ENCODE measurements at regions not wholly inside any gene's neighbourhood (a gene's known extent, or its start where the extent isn't known, plus 50 kb on each side); places are given as distances from the start of the nearest gene placed in this dataset.

DNA sequence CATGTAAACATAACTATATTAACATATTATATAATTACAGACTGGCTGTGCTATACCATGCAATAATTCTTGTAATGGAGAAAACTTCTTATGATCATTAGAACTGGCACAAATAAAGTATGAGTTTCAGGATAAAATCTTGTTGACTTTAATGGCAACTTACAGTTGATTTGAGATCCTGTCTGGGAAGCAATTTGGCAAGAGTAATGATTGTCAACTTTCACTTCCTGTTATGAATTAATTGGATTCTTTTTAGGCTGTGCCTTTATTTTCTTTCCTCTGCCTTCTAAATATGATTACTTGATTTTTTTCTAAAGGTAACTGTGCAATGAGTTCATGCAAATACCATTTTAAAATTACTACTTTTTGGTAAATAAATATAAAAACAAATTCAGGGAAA is 158.1 kb upstream of the B3GAT2 start:
- no peak for DNase-seq (ENCODE audit: low read depth in 3 of 3, low spot score in 2 of 3)

GRCh38 chr6:71119560-71119959 is 162.7 kb upstream of the B3GAT2 start:
- DNase-seq (ENCODE audit: low read depth in 3 of 3, low spot score in 2 of 3) = no peak

DNA sequence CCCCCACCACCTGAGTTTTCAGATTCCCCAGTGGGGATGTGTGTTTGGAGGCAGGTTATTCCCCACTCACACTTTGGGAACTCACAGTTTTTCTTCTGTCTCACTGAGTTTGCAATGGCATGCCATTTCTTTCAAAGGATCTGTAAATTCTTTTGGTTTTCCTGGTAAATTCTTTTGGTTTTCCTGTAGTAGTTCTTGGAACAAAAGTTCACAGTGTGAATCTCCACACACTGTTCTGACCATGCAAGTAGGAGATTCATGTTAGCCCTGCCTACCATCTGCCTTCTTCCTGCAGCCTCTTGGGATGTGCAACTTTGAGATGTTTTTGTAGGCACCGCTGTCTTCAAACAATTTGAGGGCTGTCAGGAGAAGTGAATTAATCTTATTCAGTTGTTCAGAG is 165.6 kb upstream of the OGFRL1 start:
- no peak for DNase-seq (ENCODE audit: low read depth in 3 of 3, low spot score in 2 of 3)

GRCh38 chr6:71124340-71124739 is 164.3 kb upstream of the OGFRL1 start:
- no peak for DNase-seq (ENCODE audit: low read depth in 3 of 3, low spot score in 2 of 3)

DNA sequence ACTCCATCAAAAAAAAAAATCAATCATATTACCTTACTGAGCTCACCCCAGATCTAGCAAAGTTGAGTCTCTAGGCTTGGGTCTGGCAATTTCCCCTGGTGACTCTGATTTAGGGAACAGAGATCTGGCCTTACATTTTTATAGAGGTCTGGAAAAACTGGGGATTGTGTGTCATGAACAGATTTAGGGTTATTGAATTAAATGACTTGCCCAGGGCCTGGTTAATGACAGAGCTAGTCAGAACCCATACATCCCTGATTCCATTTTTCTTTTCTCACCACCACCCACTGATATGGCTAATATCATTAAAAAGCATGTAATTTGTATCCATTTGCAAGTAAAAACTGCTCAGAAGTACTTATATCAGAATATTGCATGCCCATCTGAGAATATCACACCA is 163.4 kb upstream of the OGFRL1 start:
- no peak for DNase-seq (ENCODE audit: low read depth in 3 of 3, low spot score in 2 of 3)

DNA sequence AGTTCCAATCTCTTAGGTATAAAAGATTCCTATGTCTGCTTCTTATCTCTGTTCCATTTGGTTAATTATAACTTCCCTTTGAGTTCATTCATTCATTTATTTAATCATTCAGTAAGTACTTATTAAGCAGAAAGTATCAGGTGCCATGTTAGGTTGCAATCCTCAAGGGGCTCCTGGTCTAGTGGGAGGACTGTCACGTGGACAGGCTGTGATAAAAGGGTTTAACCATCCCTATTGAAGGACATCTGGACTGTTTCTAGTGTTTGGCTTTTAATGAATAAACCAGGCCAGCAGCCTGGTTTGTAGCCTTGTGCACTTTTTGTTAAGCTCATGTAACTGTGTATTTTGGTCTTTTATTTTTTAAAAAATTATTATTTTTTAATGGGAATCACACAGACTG is 162.1 kb upstream of the OGFRL1 start:
- no peak for DNase-seq (ENCODE audit: low read depth in 3 of 3, low spot score in 2 of 3)

DNA sequence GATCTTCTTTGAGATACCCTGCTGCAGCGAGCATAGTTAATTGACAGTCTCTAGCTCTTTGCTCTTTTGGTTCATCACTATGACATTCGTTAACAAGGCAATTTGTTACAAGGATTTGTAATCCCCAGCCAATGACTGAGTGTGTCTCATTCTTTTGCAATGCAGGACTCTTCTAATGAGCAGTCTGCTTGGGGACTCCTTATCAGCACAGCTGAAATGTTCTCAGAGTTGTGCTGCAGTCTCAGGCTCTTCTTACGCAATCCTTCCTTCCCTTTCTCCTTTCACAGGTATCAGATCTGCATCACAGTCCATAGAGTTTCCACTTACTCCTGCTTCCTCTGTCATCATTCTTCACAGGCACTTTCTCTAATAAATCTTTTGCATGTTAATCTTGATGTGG is 161.2 kb upstream of the OGFRL1 start:
- DNase-seq (ENCODE audit: low read depth in 3 of 3, low spot score in 2 of 3) = no peak

DNA sequence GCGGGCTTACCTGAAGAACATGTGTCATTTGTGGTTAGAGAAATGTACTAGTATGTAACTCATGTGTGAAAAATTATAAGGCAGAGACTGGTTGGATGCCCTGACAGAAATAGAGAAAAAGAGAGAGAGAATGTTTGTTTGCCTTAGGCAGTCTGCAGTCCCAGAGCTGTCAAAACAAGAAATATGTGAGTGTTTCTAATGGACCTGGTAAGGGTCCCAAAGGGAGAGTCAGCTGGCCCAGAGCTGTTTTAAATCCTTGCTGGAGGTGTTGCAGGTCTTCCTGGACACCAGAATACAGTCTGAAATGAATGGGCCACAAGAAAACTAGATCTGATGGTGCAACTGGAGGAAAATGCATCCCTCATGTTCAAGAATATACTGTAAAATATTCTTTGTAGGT is 158.3 kb upstream of the OGFRL1 start:
- no peak for DNase-seq (ENCODE audit: low read depth in 3 of 3, low spot score in 2 of 3)

DNA sequence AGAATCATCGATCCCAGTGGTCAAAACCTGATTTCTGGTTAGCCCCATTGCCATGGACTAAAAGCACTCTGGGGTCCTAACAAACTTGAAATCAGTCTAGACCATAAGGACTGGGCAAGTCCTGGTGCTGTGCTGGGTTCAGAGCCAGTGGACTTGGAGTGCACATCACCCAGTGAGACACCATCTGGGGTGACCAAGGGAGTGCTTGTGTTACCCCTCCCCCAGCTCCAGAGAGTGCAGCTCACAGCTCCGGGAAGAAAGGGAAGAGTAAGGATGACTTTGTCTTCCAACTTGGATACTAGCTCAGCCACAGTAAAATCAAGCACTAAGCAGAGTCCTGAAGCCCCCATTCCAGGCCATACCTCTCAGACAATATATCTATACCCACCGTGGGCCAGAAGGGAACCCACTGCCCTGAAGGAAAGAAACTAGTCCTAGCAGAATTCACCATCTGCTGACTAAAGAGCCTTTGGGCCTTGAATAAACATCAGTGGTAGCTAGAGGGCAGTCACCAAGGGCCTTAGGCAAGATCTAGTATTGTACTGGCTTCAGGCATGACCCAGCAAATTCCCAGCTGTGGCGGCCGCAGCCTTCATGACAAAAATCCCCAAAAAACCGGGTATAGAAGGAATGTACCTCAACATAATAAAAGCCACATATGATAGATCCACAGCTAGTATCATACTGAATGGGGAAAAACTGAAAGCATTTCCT is 153.5 kb upstream of the OGFRL1 start:
- no peak for DNase-seq (ENCODE audit: low read depth in 3 of 3, low spot score in 2 of 3)

- no peak for DNase-seq (ENCODE audit: low read depth in 3 of 3, low spot score in 2 of 3)
Observed at GRCh38 chr6:71137973-71138372, 150.6 kb upstream of the OGFRL1 start.

GRCh38 chr6:71138376-71138775 is 150.2 kb upstream of the OGFRL1 start:
- no peak for DNase-seq (ENCODE audit: low read depth in 3 of 3, low spot score in 2 of 3)

DNA sequence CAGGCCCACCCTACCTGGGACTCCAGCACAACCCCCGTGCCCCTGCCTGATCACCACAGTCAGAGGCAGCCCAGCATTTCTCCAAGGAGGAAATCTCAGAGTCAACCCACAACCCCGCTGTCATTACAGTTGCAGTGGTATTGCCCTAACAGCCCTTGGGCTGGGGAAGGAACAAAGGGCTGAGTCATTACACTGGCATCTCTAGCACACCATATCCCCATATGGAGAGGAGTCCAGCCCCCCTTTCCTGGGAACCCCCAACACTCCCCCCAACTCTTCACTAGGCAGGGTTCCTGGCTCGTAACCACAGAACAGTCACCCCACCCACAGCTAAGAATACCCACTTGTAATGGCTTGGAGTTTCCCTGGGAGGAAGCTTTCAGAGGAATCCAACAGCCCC is 149.4 kb upstream of the OGFRL1 start:
- DNase-seq (ENCODE audit: low read depth in 3 of 3, low spot score in 2 of 3) = no peak

DNA sequence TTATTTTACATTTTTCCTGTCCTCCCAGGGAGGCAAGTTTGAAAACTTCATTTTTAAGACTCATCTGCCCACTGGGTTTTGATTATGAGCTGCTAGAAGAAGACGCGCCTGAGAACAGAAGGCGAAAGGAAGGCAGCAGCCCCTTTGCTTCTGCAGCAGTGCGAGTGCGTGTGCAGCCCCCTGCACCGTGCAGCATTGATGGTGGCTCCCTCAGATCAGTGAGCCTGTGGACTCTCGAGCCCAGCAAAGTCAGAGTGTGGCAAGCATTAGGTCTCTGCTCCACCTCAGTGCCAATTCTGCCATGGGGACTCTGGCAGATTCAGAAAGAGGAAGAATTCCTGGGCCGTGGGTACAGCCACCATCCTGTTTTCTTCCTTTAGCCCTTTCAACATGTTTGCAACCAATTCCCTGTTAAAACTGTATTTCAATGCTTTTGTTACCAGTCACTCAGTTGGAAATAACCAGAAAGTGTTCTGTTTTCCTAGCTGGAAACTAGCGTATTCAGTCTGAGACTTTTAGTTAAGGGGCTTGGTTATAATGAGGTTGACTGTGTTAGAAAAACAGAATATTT is 134.8 kb upstream of the OGFRL1 start:
- DNase-seq (ENCODE audit: low read depth in 3 of 3, low spot score in 2 of 3) = no peak

DNA sequence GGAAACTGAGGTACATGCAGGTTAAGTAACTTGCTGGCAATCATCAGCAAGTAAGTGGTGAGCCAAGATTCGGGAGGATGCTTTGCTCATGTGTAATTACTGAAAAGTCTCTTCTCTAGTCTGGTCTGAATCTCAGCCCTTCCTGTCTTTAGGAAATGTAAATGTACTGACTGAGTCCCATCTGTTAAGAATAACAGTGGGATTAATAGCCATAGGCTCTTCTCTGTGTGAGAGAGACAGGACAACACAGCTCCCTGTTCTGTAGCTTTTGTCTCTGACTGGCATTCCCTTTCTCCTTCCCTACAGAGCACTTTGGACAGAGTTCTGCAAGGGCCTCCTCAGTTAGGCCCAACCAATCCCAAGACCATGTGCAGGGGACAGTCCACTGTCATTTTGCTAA is 131.3 kb upstream of the OGFRL1 start:
- no peak for DNase-seq (ENCODE audit: low read depth in 3 of 3, low spot score in 2 of 3)

GRCh38 chr6:71164890-71165289 is 123.7 kb upstream of the OGFRL1 start:
- no peak for DNase-seq (ENCODE audit: low read depth in 3 of 3, low spot score in 2 of 3)

DNA sequence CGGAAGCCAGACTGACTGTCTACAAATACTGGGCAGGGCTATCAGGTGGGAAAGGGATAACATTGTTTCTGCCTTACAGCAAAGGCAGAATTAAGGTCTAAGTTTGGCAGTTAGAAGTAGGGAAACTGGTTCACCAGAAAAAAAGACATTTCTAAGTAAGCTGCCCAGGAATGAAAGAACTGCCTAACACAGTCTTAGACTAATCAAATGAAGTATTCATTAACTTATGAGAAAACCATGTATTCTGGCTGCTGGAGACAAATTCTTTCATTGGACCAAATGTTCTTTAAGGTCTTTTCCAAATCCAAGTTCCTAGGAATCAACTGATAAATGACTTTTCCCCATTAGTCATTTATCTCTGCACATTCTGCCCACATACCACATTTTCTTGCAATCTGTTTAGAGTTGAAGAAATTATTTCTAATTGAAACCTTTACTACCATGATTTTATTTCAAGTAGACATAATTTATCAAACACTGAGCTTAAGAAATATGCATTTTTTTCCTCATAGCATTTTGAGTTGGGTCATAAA is 120.3 kb upstream of the OGFRL1 start:
- no peak for DNase-seq (ENCODE audit: low read depth in 3 of 3, low spot score in 2 of 3)

DNA sequence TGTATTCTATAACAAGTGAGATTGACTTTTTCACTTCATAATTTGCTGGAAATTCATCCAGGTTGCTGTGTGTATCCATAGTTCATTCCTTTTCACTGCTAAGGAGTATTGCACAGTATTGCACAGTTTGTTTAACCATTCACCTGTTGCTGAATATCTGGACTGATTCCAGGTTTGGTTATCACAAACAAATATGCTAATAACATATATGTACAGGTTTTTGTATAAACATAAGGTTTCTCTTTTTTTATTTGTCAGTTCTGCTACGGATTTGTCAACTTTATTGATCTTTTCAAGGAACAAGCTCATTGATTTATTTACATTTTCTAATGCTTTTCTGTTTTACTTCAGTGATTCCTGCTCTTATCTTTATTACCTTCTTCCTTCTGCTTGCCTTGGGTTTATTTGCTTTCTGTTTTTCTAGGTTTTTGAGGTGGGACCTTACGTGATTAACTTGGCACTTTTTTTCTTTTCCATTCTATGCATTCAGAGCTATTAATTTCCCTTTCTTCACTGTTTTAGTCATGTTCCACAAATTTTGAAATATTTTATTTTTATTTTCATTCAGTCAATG is 117.0 kb upstream of the OGFRL1 start:
- DNase-seq (ENCODE audit: low read depth in 3 of 3, low spot score in 2 of 3) = no peak

GRCh38 chr6:71179249-71179885 is 109.2 kb upstream of the OGFRL1 start:
- no peak for DNase-seq (ENCODE audit: low read depth in 3 of 3, low spot score in 2 of 3)

GRCh38 chr6:71181565-71181964 is 107.0 kb upstream of the OGFRL1 start:
- no peak for DNase-seq (ENCODE audit: low read depth in 3 of 3, low spot score in 2 of 3)

- no peak for DNase-seq (ENCODE audit: low read depth in 3 of 3, low spot score in 2 of 3)
Observed at GRCh38 chr6:71187141-71187540, 101.5 kb upstream of the OGFRL1 start.

DNA sequence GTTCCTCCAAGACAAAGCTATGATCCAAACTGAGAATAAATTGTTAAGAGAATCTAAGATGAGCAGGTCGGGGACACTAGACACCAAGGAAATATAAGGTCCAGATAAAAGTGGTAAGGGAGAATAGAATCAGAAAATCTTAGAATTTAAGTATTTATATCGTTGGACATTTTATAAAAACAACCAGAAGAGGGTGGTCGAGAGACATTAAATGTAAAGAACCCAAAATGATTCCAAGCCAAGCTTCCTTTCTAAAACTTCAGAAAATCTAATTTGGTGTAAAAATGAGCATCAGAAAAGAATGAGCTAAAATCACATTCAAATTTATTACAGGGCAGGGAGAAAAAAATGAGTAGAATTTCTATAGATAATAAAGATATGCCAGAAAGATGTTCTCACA is 97.8 kb upstream of the OGFRL1 start:
- no peak for DNase-seq (ENCODE audit: low read depth in 3 of 3, low spot score in 2 of 3)

- DNase-seq (ENCODE audit: low read depth in 3 of 3, low spot score in 2 of 3) = no peak
Observed at GRCh38 chr6:71194724-71195123, 93.9 kb upstream of the OGFRL1 start.
